ENCODE measurements at regions not wholly inside any gene's neighbourhood (a gene's known extent, or its start where the extent isn't known, plus 50 kb on each side); places are given as distances from the start of the nearest gene placed in this dataset.

- ATAC-seq (no peak), DNase-seq (no peak)
- H3K27me3 ChIP-seq (ENCODE audit: low read depth): no peaks in the 10 kb centered on the region
- no peak overlapping the region for H3K4me3 ChIP-seq
- H3K27ac ChIP-seq: no peak overlapping the region
- no peaks in the 10 kb centered on the region for H3K4me1 ChIP-seq
- no peaks in the 10 kb centered on the region for H3K36me3 ChIP-seq
- intact Hi-C loops (cut with DNase I): no loop called here
- no peaks in the 10 kb centered on the region for H3K9me3 ChIP-seq
- no peak for TF ChIP-seq CTCF (IDR thresholded peaks at IDR 0.05)
Observed at GRCh38 chr13:59513686-59514085, 650.0 kb downstream of the DIAPH3 start.

- no peak for ATAC-seq
- Histone ChIP-seq H3K4me1 (no peaks in the 10 kb centered on the region), H3K9me3 (no peaks in the 10 kb centered on the region), H3K27ac (no peak overlapping the region), H3K36me3 (no peaks in the 10 kb centered on the region), H3K4me3 (no peak overlapping the region), H3K27me3 (ENCODE audit: low read depth) (no peaks in the 10 kb centered on the region)
- intact Hi-C loops (cut with DNase I): no loop called here
- TF ChIP-seq CTCF (IDR thresholded peaks at IDR 0.05): no peak
- DNase-seq: no peak
Observed at GRCh38 chr13:59514316-59514715, 649.4 kb downstream of the DIAPH3 start.

- DNase-seq (no peak), ATAC-seq (no peak)
- no peak overlapping the region for H3K27ac ChIP-seq
- H3K9me3 ChIP-seq: no peaks in the 10 kb centered on the region
- intact Hi-C loops (cut with DNase I): no loop called here
- no peak overlapping the region for H3K4me3 ChIP-seq
- no peaks in the 10 kb centered on the region for H3K27me3 ChIP-seq (ENCODE audit: low read depth)
- H3K4me1 ChIP-seq: no peaks in the 10 kb centered on the region
- TF ChIP-seq CTCF (IDR thresholded peaks at IDR 0.05): no peak
- no peaks in the 10 kb centered on the region for H3K36me3 ChIP-seq
Observed at GRCh38 chr13:59519819-59520218, 643.9 kb downstream of the DIAPH3 start.

- no peak for TF ChIP-seq CTCF (IDR thresholded peaks at IDR 0.05)
- no peak overlapping the region for H3K27ac ChIP-seq
- no peak for ATAC-seq
- H3K36me3 ChIP-seq: no peaks in the 10 kb centered on the region
- no peaks in the 10 kb centered on the region for H3K27me3 ChIP-seq (ENCODE audit: low read depth)
- no peak for DNase-seq
- H3K4me1 ChIP-seq: no peaks in the 10 kb centered on the region
- intact Hi-C loops (cut with DNase I): no loop called here
- H3K9me3 ChIP-seq: no peaks in the 10 kb centered on the region
- H3K4me3 ChIP-seq: no peak overlapping the region
Observed at GRCh38 chr13:59521549-59521948, 642.2 kb downstream of the DIAPH3 start.

- no peaks in the 10 kb centered on the region for H3K36me3 ChIP-seq
- no peak overlapping the region for H3K27ac ChIP-seq
- no peaks in the 10 kb centered on the region for H3K27me3 ChIP-seq (ENCODE audit: low read depth)
- no peaks in the 10 kb centered on the region for H3K4me1 ChIP-seq
- H3K4me3 ChIP-seq: no peak overlapping the region
- no peak for ATAC-seq
- H3K9me3 ChIP-seq: no peaks in the 10 kb centered on the region
- TF ChIP-seq CTCF (IDR thresholded peaks at IDR 0.05): no peak
- no peak for DNase-seq
- intact Hi-C loops (cut with DNase I): no loop called here
Observed at GRCh38 chr13:59522652-59523051, 641.1 kb downstream of the DIAPH3 start.

- intact Hi-C loops (cut with DNase I): no loop called here
- Histone ChIP-seq H3K36me3 (no peaks in the 10 kb centered on the region), H3K4me1 (peaks cover 16% of the 10 kb centered on the region), H3K9me3 (no peaks in the 10 kb centered on the region), H3K27me3 (ENCODE audit: low read depth) (no peaks in the 10 kb centered on the region), H3K4me3 (no peak overlapping the region), H3K27ac (no peak overlapping the region)
- TF ChIP-seq CTCF (IDR thresholded peaks at IDR 0.05): no peak
- ATAC-seq (peak in 1 of 2 donors; percentile 12), DNase-seq (no peak)
Observed at GRCh38 chr13:59527500-59527899, 636.2 kb downstream of the DIAPH3 start.
